GM10248 (cell line): ENCODE measurements at regions not wholly inside any gene's neighbourhood (a gene's known extent, or its start where the extent isn't known, plus 50 kb on each side); places are given as distances from the start of the nearest gene placed in this dataset.

Experiments used
- CTCF ChIA-PET: fragments of 300-600 bp; sonication (Branson Sonifier 250); formaldehyde crosslinking; extraction: SDS; loops from one replicate; lab custom pipeline; 2021; ENCODE audit warnings: antibody characterized with exemption; lab: Yijun Ruan, JAX
- POLR2A ChIA-PET: fragments of 350-650 bp; sonication (Branson Sonifier 250); formaldehyde crosslinking; extraction: SDS; loops from one replicate; lab custom pipeline; 2020; ENCODE audit warnings: antibody characterized with exemption; lab: Yijun Ruan, JAX
- DNase-seq: peaks from one replicate; pipeline ENCODE4 v3.0.0; 2012; ENCODE audit errors: extremely low spot score
- TF ChIP-seq, protein P1 (sequence below): IDR thresholded peaks from 2 replicates; pipeline ENCODE4 v1.5.1; 2012; ENCODE audit warnings: mild to moderate bottlenecking, low read depth; ENCODE audit errors: extremely low read depth, missing control alignments, control extremely low read depth

DNA sequence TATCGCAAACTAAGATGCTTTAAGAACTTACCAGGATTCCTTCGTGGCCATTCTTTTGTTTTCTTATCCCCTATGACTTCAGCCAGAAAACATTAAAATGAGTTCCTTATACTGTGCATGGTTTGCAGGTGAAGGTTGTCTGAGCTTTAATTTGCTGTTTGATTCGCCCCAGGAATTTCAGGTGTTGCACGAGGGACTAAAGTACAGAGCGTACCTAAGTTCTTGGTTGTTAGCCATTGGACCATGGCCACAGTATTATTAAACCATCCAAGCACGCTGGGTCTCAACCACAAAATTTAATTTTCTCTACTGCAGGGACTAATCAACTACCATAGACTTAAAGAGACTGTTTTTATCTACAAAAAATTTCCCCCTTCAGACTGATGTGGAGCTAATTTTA is 208.4 kb upstream of the MPDZ start:
- CTCF ChIA-PET = no interaction called here
- DNase-seq = no peak
- POLR2A ChIA-PET = no interaction called here
- TF ChIP-seq, protein P1, sequence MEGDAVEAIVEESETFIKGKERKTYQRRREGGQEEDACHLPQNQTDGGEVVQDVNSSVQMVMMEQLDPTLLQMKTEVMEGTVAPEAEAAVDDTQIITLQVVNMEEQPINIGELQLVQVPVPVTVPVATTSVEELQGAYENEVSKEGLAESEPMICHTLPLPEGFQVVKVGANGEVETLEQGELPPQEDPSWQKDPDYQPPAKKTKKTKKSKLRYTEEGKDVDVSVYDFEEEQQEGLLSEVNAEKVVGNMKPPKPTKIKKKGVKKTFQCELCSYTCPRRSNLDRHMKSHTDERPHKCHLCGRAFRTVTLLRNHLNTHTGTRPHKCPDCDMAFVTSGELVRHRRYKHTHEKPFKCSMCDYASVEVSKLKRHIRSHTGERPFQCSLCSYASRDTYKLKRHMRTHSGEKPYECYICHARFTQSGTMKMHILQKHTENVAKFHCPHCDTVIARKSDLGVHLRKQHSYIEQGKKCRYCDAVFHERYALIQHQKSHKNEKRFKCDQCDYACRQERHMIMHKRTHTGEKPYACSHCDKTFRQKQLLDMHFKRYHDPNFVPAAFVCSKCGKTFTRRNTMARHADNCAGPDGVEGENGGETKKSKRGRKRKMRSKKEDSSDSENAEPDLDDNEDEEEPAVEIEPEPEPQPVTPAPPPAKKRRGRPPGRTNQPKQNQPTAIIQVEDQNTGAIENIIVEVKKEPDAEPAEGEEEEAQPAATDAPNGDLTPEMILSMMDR = no peak

GRCh38 chr9:13487498-13487897 is 208.0 kb upstream of the MPDZ start:
- ChIA-PET POLR2A (no interaction called here), CTCF (no interaction called here)
- TF ChIP-seq, protein P1 = no peak
- no peak for DNase-seq

GRCh38 chr9:13487071-13487470 is 207.6 kb upstream of the MPDZ start:
- no peak for DNase-seq
- ChIA-PET CTCF (no interaction called here), POLR2A (no interaction called here)
- TF ChIP-seq, protein P1 = no peak

- TF ChIP-seq, protein P1 = no peak
- ChIA-PET POLR2A (no interaction called here), CTCF (no interaction called here)
- no peak for DNase-seq
Measured at GRCh38 chr9:13485068-13485596, 205.6 kb upstream of the MPDZ start.

- POLR2A ChIA-PET = no interaction called here
- DNase-seq = no peak
- TF ChIP-seq, protein P1 = no peak
Measured at GRCh38 chr9:13484186-13484585, 204.7 kb upstream of the MPDZ start.

DNA sequence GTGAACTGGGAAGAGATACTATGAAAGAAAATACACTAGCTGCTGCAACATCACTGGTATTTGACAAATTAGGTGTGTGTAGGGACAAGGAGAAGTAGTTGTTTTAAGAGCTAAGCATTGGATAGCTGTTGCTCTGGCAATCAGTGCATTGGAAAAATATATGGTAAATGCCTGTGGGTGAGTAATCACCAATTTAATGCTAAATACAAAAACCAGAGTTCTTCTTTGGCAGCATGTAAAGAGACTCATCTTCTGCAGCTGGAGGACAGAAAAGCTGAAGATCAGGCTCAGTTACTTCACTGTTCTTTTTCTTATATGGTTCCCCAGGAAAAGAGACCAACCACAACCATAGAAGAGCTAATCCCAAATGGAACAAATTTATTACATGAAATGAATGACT is 201.8 kb upstream of the MPDZ start:
- POLR2A ChIA-PET = no interaction called here
- CTCF ChIA-PET = no interaction called here
- TF ChIP-seq, protein P1 = no peak
- no peak for DNase-seq

More at GRCh38 chr9:13484186-13484585, 204.7 kb upstream of the MPDZ start:
- CTCF ChIA-PET = no interaction called here
